22Rv1 (cell line): ENCODE measurements at regions not wholly inside any gene's neighbourhood (a gene's known extent, or its start where the extent isn't known, plus 50 kb on each side); places are given as distances from the start of the nearest gene placed in this dataset.

Experiments
- ZFX ChIP-seq: fragments of 450-650 bp; IDR thresholded peaks from 2 replicates; pipeline ENCODE4 v1.6.1; 2017; ENCODE audit warnings: antibody characterized with exemption, borderline replicate concordance
- TF ChIP-seq, protein P1 (sequence below): fragments of 450-650 bp; IDR thresholded peaks from 2 replicates; pipeline ENCODE4 v1.5.1; 2017; ENCODE audit warnings: mild to moderate bottlenecking

DNA sequence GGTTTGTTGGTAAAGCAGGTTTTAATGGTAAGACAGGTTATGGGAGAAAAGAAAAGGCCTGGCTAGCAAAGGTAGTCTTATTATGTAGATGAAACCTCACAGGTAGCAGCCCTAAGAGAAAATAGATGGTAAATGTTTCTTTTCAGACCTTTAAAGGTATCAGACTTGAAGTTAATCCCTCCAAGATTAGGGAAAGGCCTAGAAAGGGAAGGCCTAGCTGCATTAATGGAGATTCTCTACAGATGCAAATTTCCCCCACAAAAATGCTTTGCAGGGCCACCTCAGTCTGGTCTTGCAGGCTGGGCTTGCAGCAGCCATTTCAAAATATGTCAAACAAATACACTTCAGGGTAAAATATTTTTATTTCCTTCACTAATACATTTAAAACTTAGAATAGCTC, 1410.6 kb downstream of the RPA4 start:
- TF ChIP-seq, protein P1, sequence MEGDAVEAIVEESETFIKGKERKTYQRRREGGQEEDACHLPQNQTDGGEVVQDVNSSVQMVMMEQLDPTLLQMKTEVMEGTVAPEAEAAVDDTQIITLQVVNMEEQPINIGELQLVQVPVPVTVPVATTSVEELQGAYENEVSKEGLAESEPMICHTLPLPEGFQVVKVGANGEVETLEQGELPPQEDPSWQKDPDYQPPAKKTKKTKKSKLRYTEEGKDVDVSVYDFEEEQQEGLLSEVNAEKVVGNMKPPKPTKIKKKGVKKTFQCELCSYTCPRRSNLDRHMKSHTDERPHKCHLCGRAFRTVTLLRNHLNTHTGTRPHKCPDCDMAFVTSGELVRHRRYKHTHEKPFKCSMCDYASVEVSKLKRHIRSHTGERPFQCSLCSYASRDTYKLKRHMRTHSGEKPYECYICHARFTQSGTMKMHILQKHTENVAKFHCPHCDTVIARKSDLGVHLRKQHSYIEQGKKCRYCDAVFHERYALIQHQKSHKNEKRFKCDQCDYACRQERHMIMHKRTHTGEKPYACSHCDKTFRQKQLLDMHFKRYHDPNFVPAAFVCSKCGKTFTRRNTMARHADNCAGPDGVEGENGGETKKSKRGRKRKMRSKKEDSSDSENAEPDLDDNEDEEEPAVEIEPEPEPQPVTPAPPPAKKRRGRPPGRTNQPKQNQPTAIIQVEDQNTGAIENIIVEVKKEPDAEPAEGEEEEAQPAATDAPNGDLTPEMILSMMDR: no peak
- TF ChIP-seq ZFX: no peak
